CD4-positive, alpha-beta T cell treated with Interleukin-2 at 100 ng/mL for 4 hours (primary cell): ENCODE measurements at regions not wholly inside any gene's neighbourhood (a gene's known extent, or its start where the extent isn't known, plus 50 kb on each side); places are given as distances from the start of the nearest gene placed in this dataset.
"Not testable (repeated sequence)": the region's sequence is repeated elsewhere in the genome, so short reads cannot be mapped to it uniquely, and the experiment has no call there.

ENCODE experiments used
- DNase-seq: peaks from one replicate; pipeline ENCODE4 v3.0.0-alpha.2; 2020; ENCODE audit warnings: low spot score

- no peak for DNase-seq
Observed at GRCh38 chr13:89052699-89053098, 1381.5 kb downstream of the SLITRK5 start.

GRCh38 chr13:89053418-89053817 is 1382.2 kb downstream of the SLITRK5 start:
- no peak for DNase-seq

GRCh38 chr13:89057274-89057673 is 1386.1 kb downstream of the SLITRK5 start:
- no peak for DNase-seq

- DNase-seq, result no peak
Observed at GRCh38 chr13:89057862-89058261, 1386.7 kb downstream of the SLITRK5 start.

GRCh38 chr13:89061821-89062220 is 1390.7 kb downstream of the SLITRK5 start:
- DNase-seq, result no peak

GRCh38 chr13:89066868-89067466 is 1395.8 kb downstream of the SLITRK5 start:
- peak; percentile 23 for DNase-seq

- DNase-seq, result no peak
Observed at GRCh38 chr13:89072979-89073378, 1401.8 kb downstream of the SLITRK5 start.

- DNase-seq, result no peak
Observed at GRCh38 chr13:89076622-89077021, 1405.5 kb downstream of the SLITRK5 start.

GRCh38 chr13:89082623-89083022 is 1411.5 kb downstream of the SLITRK5 start:
- DNase-seq, result no peak

GRCh38 chr13:89088107-89088506 is 1416.9 kb downstream of the SLITRK5 start:
- DNase-seq, result not testable (repeated sequence)

GRCh38 chr13:89097994-89098393 is 1426.8 kb downstream of the SLITRK5 start:
- no peak for DNase-seq

GRCh38 chr13:89113744-89114143 is 1442.6 kb downstream of the SLITRK5 start:
- no peak for DNase-seq

- no peak for DNase-seq
Observed at GRCh38 chr13:89115307-89115706, 1444.1 kb downstream of the SLITRK5 start.

GRCh38 chr13:89136678-89137077 is 1465.5 kb downstream of the SLITRK5 start:
- no peak for DNase-seq

GRCh38 chr13:89150362-89150761 is 1479.2 kb downstream of the SLITRK5 start:
- DNase-seq, result no peak

- no peak for DNase-seq
Observed at GRCh38 chr13:89153941-89154340, 1482.8 kb downstream of the SLITRK5 start.

- no peak for DNase-seq
Observed at GRCh38 chr13:89163096-89163495, 1491.9 kb downstream of the SLITRK5 start.

GRCh38 chr13:89165685-89166084 is 1494.5 kb downstream of the SLITRK5 start:
- no peak for DNase-seq

- DNase-seq, result no peak
Observed at GRCh38 chr13:89169951-89170350, 1498.8 kb downstream of the SLITRK5 start.

- no peak for DNase-seq
Observed at GRCh38 chr13:89181041-89181440, 1509.9 kb downstream of the SLITRK5 start.

- no peak for DNase-seq
Observed at GRCh38 chr13:89199138-89199537, 1528.0 kb downstream of the SLITRK5 start.

- DNase-seq, result no peak
Observed at GRCh38 chr13:89204435-89204834, 1533.3 kb downstream of the SLITRK5 start.

- no peak for DNase-seq
Observed at GRCh38 chr13:89205856-89206520, 1534.8 kb downstream of the SLITRK5 start.

- DNase-seq, result no peak
Observed at GRCh38 chr13:89212186-89212585, 1541.0 kb downstream of the SLITRK5 start.
